NCI-H1092 treated with DMSO at 0.1 percent for 48 hours (cell line): ENCODE measurements at regions not wholly inside any gene's neighbourhood (a gene's known extent, or its start where the extent isn't known, plus 50 kb on each side); places are given as distances from the start of the nearest gene placed in this dataset.
"Not testable (repeated sequence)": the region's sequence is repeated elsewhere in the genome, so short reads cannot be mapped to it uniquely, and the experiment has no call there.

Experiments used
- DNase-seq: peaks from one replicate; lab custom pipeline; 2025; lab: John Stamatoyannopoulos, UW

GRCh38 chr6:128597004-128597403 is 76.6 kb upstream of the PTPRK start:
- no peak for DNase-seq

GRCh38 chr6:128595544-128595943 is 75.1 kb upstream of the PTPRK start:
- no peak for DNase-seq

GRCh38 chr6:128586095-128586494 is 65.7 kb upstream of the PTPRK start:
- DNase-seq, result no peak

- no peak for DNase-seq
These were observed 60.1 kb upstream of the PTPRK start for GRCh38 chr6:128580224-128581110.

GRCh38 chr6:128575254-128575653 is 54.9 kb upstream of the PTPRK start:
- DNase-seq, result not testable (repeated sequence)

GRCh38 chr6:128574402-128574801 is 54.0 kb upstream of the PTPRK start:
- DNase-seq, result no peak

GRCh38 chr6:128573036-128573435 is 52.6 kb upstream of the PTPRK start:
- DNase-seq, result no peak

GRCh38 chr6:128572294-128572693 is 51.9 kb upstream of the PTPRK start:
- no peak for DNase-seq

- DNase-seq, result no peak
These were observed 50.3 kb upstream of the PTPRK start for GRCh38 chr6:128570680-128571063.

GRCh38 chr6:128569732-128570679 is 49.6 kb upstream of the PTPRK start:
- no peak for DNase-seq
